ENCODE measurements at regions not wholly inside any gene's neighbourhood (a gene's known extent, or its start where the extent isn't known, plus 50 kb on each side); places are given as distances from the start of the nearest gene placed in this dataset.

- H4K20me1 ChIP-seq (ENCODE audit: insufficient read depth, low read length): no peaks in the 10 kb centered on the region
- no peaks in the 10 kb centered on the region for H3K79me2 ChIP-seq (ENCODE audit: low read length)
- no peak overlapping the region for H3K27ac ChIP-seq (ENCODE audit: low read length)
- no peak overlapping the region for H3K4me2 ChIP-seq (ENCODE audit: low read depth, low read length)
- H3K4me1 ChIP-seq (ENCODE audit: low read length): no peaks in the 10 kb centered on the region
- no peak overlapping the region for H3K9ac ChIP-seq (ENCODE audit: low read length)
- TF ChIP-seq EZH2 (optimal IDR thresholded peaks at IDR 0.05; ENCODE audit: low read depth, low read length) (no peak), CTCF (IDR thresholded peaks at IDR 0.05; ENCODE audit: low read length) (no peak), EZH2phosphoT487 (IDR thresholded peaks at IDR 0.05; ENCODE audit: low read length) (no peak)
- no peaks in the 10 kb centered on the region for H3F3A ChIP-seq (ENCODE audit: insufficient read depth, low read length)
- H3K9me2 ChIP-seq (replicated peaks; ENCODE audit: insufficient read depth, low read length): no peaks in the 10 kb centered on the region
- no peak for DNase-seq
- no peaks in the 10 kb centered on the region for H3K36me3 ChIP-seq (replicated peaks; ENCODE audit: insufficient read depth, low read length)
- no peak overlapping the region for H3K4me3 ChIP-seq (ENCODE audit: low read length)
- no peaks in the 10 kb centered on the region for H3K9me3 ChIP-seq (replicated peaks; ENCODE audit: insufficient read depth, low read length)
- H2AFZ ChIP-seq (ENCODE audit: low read length): no peak overlapping the region
- no peaks in the 10 kb centered on the region for H3K27me3 ChIP-seq (replicated peaks; ENCODE audit: insufficient read depth, low read length)
Observed at GRCh38 chr1:228978484-228979324, 243.4 kb downstream of the RHOU start.

GRCh38 chr1:228979325-228979699, 244.0 kb downstream of the RHOU start:
- no peaks in the 10 kb centered on the region for H3K36me3 ChIP-seq (replicated peaks; ENCODE audit: insufficient read depth, low read length)
- H2AFZ ChIP-seq (ENCODE audit: low read length): no peak overlapping the region
- no peaks in the 10 kb centered on the region for H3K4me1 ChIP-seq (ENCODE audit: low read length)
- no peak for DNase-seq
- H3K9me3 ChIP-seq (replicated peaks; ENCODE audit: insufficient read depth, low read length): no peaks in the 10 kb centered on the region
- H3F3A ChIP-seq (ENCODE audit: insufficient read depth, low read length): no peaks in the 10 kb centered on the region
- no peaks in the 10 kb centered on the region for H3K27me3 ChIP-seq (replicated peaks; ENCODE audit: insufficient read depth, low read length)
- H3K79me2 ChIP-seq (ENCODE audit: low read length): no peaks in the 10 kb centered on the region
- H3K9ac ChIP-seq (ENCODE audit: low read length): no peak overlapping the region
- no peak overlapping the region for H3K4me3 ChIP-seq (ENCODE audit: low read length)
- TF ChIP-seq EZH2 (optimal IDR thresholded peaks at IDR 0.05; ENCODE audit: low read depth, low read length) (no peak), CTCF (IDR thresholded peaks at IDR 0.05; ENCODE audit: low read length) (no peak), EZH2phosphoT487 (IDR thresholded peaks at IDR 0.05; ENCODE audit: low read length) (no peak)
- H3K27ac ChIP-seq (ENCODE audit: low read length): no peak overlapping the region
- no peak overlapping the region for H3K4me2 ChIP-seq (ENCODE audit: low read depth, low read length)
- no peaks in the 10 kb centered on the region for H4K20me1 ChIP-seq (ENCODE audit: insufficient read depth, low read length)
- H3K9me2 ChIP-seq (replicated peaks; ENCODE audit: insufficient read depth, low read length): no peaks in the 10 kb centered on the region

GRCh38 chr1:228979774-228980173, 244.5 kb downstream of the RHOU start:
- Histone ChIP-seq H3K9me3 (replicated peaks; ENCODE audit: insufficient read depth, low read length) (no peaks in the 10 kb centered on the region), H3K4me2 (ENCODE audit: low read depth, low read length) (no peak overlapping the region), H3K27ac (ENCODE audit: low read length) (no peak overlapping the region), H3K36me3 (replicated peaks; ENCODE audit: insufficient read depth, low read length) (no peaks in the 10 kb centered on the region), H3K27me3 (replicated peaks; ENCODE audit: insufficient read depth, low read length) (no peaks in the 10 kb centered on the region), H3K4me3 (ENCODE audit: low read length) (no peak overlapping the region), H3K79me2 (ENCODE audit: low read length) (no peaks in the 10 kb centered on the region), H2AFZ (ENCODE audit: low read length) (no peak overlapping the region), H4K20me1 (ENCODE audit: insufficient read depth, low read length) (no peaks in the 10 kb centered on the region), H3K4me1 (ENCODE audit: low read length) (no peaks in the 10 kb centered on the region), H3K9ac (ENCODE audit: low read length) (no peak overlapping the region), H3K9me2 (replicated peaks; ENCODE audit: insufficient read depth, low read length) (no peaks in the 10 kb centered on the region), H3F3A (ENCODE audit: insufficient read depth, low read length) (no peaks in the 10 kb centered on the region)
- DNase-seq: no peak
- no peak for TF ChIP-seq EZH2 (optimal IDR thresholded peaks at IDR 0.05; ENCODE audit: low read depth, low read length)
- TF ChIP-seq EZH2phosphoT487 (IDR thresholded peaks at IDR 0.05; ENCODE audit: low read length): no peak
- no peak for TF ChIP-seq CTCF (IDR thresholded peaks at IDR 0.05; ENCODE audit: low read length)
